Vagina (tissue), 2 donors: ENCODE measurements at regions not wholly inside any gene's neighbourhood (a gene's known extent, or its start where the extent isn't known, plus 50 kb on each side); places are given as distances from the start of the nearest gene placed in this dataset.
"Not testable (repeated sequence)": the region's sequence is repeated elsewhere in the genome, so short reads cannot be mapped to it uniquely, and the experiment has no call there.

Experiments
- DNase-seq, 2 donors: peaks; one replicate each; pipeline ENCODE4 v3.0.0-alpha.2; 2017; ENCODE audit errors: extremely low spot score in 2 of 2
- H3K27ac ChIP-seq: fragments of 200-600 bp; sonication (generic); one replicate; pipeline ENCODE4 v1.5.1; 2019
- H3K27me3 ChIP-seq: fragments of 200-600 bp; sonication (generic); one replicate; pipeline ENCODE4 v1.5.1; 2019
- H3K36me3 ChIP-seq, 2 donors: fragments of 200-600 bp; sonication (generic); one replicate each; pipeline ENCODE4 v1.5.1; 2017 to 2019
- H3K4me1 ChIP-seq: fragments of 200-600 bp; sonication (generic); one replicate; pipeline ENCODE4 v1.5.1; 2019
- H3K4me3 ChIP-seq, 2 donors: fragments of 200-600 bp; sonication (generic); 1 replicate in 1 of 2; 2 replicates in 1 of 2; pipeline ENCODE4 v1.5.1; 2016 to 2019
- H3K9me3 ChIP-seq: fragments of 200-600 bp; sonication (generic); one replicate; pipeline ENCODE4 v1.5.1; 2019
- POLR2A ChIP-seq, 2 donors: fragments of 450-650 bp; IDR thresholded peaks; one replicate each; pipeline ENCODE4 v1.6.1; 2017; ENCODE audit warnings: antibody characterized with exemption in 2 of 2, mild to moderate bottlenecking in 2 of 2, moderate library complexity in 2 of 2
- POLR2AphosphoS5 ChIP-seq, 2 donors: sonication (generic); formaldehyde crosslinking; IDR thresholded peaks; one replicate each; pipeline ENCODE4 v1.9.0; 2017; ENCODE audit warnings: antibody characterized with exemption in 2 of 2, mild to moderate bottlenecking in 2 of 2, low read depth in 1 of 2; ENCODE audit not compliant: insufficient read depth in 1 of 2
- intact Hi-C: fragments of 100-400 bp; cut with DNase I; formaldehyde crosslinking; loops from one replicate; pipeline ENCODE4 v1.15.1; 2023
- TF ChIP-seq, protein P1 (sequence below), 3 experiments: fragments of 450-650 bp in 2 of 3; fragments of 200-600 bp in 1 of 3; sonication (generic) in 1 of 3; IDR thresholded peaks; one replicate each; pipeline ENCODE4 v1.5.1; 2017 to 2019; ENCODE audit warnings: antibody characterized with exemption in 3 of 3, mild to moderate bottlenecking in 2 of 3, moderate library complexity in 2 of 3

DNA sequence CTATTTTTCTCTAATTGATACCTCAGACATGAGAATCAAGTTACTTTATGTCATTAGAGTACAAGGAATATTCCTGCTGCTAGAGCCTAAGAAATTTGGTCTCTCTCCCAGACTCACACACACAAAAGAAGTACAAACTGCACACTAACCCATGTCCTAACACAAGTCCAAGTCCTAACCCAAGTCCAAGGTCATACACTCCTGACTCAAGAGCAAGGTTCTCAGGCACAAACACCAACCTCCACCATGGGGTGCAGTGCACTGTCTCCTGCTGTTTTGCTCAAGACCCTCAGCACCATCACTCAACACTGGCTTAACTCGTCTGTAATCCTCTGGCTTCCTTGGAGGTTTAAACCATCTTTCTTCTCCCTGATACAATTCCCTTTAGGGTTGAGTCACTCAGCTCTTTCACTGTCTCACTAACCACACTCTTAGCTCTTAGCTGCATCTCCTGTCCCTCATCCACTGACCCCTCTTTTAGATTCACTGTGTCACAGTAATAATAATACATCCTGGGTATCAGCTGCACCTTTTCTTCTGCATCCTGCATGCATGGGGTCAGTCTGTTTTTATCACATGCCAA, 129.8 kb downstream of the BCL2L11 start:
- peak in 1 of 2 donors; percentile 27 for DNase-seq
- intact Hi-C loops = no loop called here
- Histone ChIP-seq H3K36me3 (no peaks in the 10 kb centered on the region), H3K4me3 (no peak overlapping the region), H3K4me1 (no peaks in the 10 kb centered on the region), H3K9me3 (no peaks in the 10 kb centered on the region), H3K27ac (no peak overlapping the region), H3K27me3 (no peaks in the 10 kb centered on the region)
- TF ChIP-seq, protein P1, sequence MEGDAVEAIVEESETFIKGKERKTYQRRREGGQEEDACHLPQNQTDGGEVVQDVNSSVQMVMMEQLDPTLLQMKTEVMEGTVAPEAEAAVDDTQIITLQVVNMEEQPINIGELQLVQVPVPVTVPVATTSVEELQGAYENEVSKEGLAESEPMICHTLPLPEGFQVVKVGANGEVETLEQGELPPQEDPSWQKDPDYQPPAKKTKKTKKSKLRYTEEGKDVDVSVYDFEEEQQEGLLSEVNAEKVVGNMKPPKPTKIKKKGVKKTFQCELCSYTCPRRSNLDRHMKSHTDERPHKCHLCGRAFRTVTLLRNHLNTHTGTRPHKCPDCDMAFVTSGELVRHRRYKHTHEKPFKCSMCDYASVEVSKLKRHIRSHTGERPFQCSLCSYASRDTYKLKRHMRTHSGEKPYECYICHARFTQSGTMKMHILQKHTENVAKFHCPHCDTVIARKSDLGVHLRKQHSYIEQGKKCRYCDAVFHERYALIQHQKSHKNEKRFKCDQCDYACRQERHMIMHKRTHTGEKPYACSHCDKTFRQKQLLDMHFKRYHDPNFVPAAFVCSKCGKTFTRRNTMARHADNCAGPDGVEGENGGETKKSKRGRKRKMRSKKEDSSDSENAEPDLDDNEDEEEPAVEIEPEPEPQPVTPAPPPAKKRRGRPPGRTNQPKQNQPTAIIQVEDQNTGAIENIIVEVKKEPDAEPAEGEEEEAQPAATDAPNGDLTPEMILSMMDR (IDR thresholded peaks at IDR 0.05) = no peak
- TF ChIP-seq POLR2A (IDR thresholded peaks at IDR 0.05) (no peak), POLR2AphosphoS5 (IDR thresholded peaks at IDR 0.05; ENCODE audit: insufficient read depth in 1 of 2, low read depth in 1 of 2) (no peak)

DNA sequence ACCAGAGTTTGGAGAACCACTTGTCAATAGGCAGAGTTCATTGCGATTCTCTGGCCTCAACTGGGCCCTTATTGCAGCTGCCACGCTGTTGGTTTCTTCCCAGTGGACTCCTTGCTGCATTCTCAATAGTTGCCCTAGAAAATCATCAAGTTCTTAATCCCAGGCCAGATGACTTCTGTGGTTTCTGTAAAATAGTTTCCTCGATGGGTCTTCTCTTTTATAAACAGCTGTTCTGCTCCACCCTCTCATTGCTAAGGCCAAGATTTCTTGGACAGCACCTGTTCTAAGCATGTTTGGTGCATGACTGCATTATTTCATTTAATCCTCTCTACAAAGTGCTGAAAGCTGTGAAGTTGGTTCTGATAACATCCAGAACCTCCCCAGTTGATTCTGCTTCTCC, 131.0 kb downstream of the BCL2L11 start:
- TF ChIP-seq POLR2A (IDR thresholded peaks at IDR 0.05) (no peak), POLR2AphosphoS5 (IDR thresholded peaks at IDR 0.05; ENCODE audit: insufficient read depth in 1 of 2, low read depth in 1 of 2) (no peak)
- TF ChIP-seq, protein P1 (IDR thresholded peaks at IDR 0.05) = no peak
- H3K9me3 ChIP-seq = no peaks in the 10 kb centered on the region
- DNase-seq = no peak
- H3K27me3 ChIP-seq = no peaks in the 10 kb centered on the region
- H3K27ac ChIP-seq = no peak overlapping the region
- H3K36me3 ChIP-seq = no peaks in the 10 kb centered on the region
- H3K4me3 ChIP-seq = no peak overlapping the region
- intact Hi-C loops = no loop called here
- H3K4me1 ChIP-seq = no peaks in the 10 kb centered on the region

DNA sequence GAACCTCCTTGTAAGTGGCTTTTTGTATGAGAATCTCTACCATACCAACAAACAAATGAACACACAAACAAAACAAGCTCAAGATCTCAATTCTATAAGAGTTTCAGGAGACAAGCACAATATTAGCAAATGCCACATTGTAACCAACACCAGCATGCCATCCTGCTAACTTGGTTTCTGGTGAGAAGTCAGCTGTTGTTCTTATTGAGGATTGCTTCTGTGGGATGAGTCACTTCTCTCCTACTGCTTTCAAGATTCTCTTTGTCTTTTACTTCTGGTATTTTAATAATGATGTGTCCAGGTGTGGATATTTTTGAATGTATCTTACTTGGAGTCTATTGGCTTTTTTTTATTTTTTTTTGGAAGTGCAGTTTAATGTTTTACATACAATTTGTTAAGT, 131.7 kb downstream of the BCL2L11 start:
- TF ChIP-seq, protein P1 (IDR thresholded peaks at IDR 0.05) = no peak
- no peak for TF ChIP-seq POLR2A (IDR thresholded peaks at IDR 0.05)
- TF ChIP-seq POLR2AphosphoS5 (IDR thresholded peaks at IDR 0.05; ENCODE audit: insufficient read depth in 1 of 2, low read depth in 1 of 2) = no peak
- Histone ChIP-seq H3K36me3 (no peaks in the 10 kb centered on the region), H3K27me3 (no peaks in the 10 kb centered on the region), H3K9me3 (no peaks in the 10 kb centered on the region), H3K4me3 (no peak overlapping the region), H3K27ac (no peak overlapping the region), H3K4me1 (no peaks in the 10 kb centered on the region)
- DNase-seq = no peak
- intact Hi-C loops = no loop called here

GRCh38 chr2:111254916-111255315, 134.2 kb downstream of the BCL2L11 start:
- H3K4me1 ChIP-seq, H3K27me3 ChIP-seq, H3K27ac ChIP-seq, H3K9me3 ChIP-seq, intact Hi-C loops, H3K36me3 ChIP-seq, H3K4me3 ChIP-seq: not testable (repeated sequence)
- DNase-seq = peak in 1 of 2 donors; percentile 25

- DNase-seq, intact Hi-C loops, H3K4me1 ChIP-seq, H3K27ac ChIP-seq, H3K4me3 ChIP-seq, H3K27me3 ChIP-seq, H3K36me3 ChIP-seq, H3K9me3 ChIP-seq: not testable (repeated sequence)
Observed at GRCh38 chr2:111256628-111257027, 135.9 kb downstream of the BCL2L11 start.

- DNase-seq, H3K36me3 ChIP-seq, H3K4me1 ChIP-seq, H3K4me3 ChIP-seq, H3K27me3 ChIP-seq, H3K9me3 ChIP-seq, H3K27ac ChIP-seq, intact Hi-C loops: not testable (repeated sequence)
Observed at GRCh38 chr2:111257607-111258006, 136.9 kb downstream of the BCL2L11 start.

GRCh38 chr2:111258318-111258717, 137.6 kb downstream of the BCL2L11 start:
- H3K9me3 ChIP-seq, H3K36me3 ChIP-seq, H3K4me3 ChIP-seq, H3K27me3 ChIP-seq, intact Hi-C loops, H3K27ac ChIP-seq, H3K4me1 ChIP-seq, DNase-seq: not testable (repeated sequence)

- H3K4me3 ChIP-seq, H3K27ac ChIP-seq, DNase-seq, intact Hi-C loops, H3K27me3 ChIP-seq, H3K4me1 ChIP-seq, H3K9me3 ChIP-seq, H3K36me3 ChIP-seq: not testable (repeated sequence)
Observed at GRCh38 chr2:111262627-111263379, 142.1 kb downstream of the BCL2L11 start.

DNA sequence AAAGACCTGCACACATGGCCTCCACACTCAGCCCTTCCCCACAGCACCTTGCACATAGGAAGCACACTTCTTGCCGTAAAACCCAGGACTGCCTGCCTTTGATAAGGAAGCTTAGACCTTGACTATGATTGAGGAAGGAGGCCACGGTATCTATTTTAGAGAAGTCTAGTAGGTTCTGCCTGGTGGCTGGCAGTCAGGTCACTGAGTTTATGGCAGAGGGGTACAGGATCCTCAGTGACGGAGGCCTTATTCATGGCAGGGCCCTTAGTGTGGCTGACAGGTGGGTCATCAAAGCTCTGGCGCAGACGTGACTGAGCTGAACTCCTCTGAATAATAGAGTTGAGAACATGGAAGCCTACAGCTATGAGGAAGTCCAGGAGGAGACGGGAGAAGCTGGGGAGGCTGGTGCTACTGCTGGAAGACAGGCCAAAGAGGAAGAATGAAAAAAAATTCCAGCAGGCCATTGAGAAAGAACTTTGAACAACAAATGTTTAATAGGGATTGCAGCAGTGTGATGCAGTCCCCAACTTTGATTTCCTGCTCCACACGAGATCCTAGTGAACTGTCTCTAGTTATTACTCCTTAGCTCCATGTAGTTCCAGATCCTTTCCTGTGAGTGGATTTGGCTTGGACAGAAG, 142.8 kb downstream of the BCL2L11 start:
- H3K27ac ChIP-seq, H3K4me1 ChIP-seq, H3K4me3 ChIP-seq, intact Hi-C loops, DNase-seq, H3K27me3 ChIP-seq, H3K36me3 ChIP-seq, H3K9me3 ChIP-seq: not testable (repeated sequence)

GRCh38 chr2:111264956-111265355, 144.2 kb downstream of the BCL2L11 start:
- H3K4me3 ChIP-seq, DNase-seq, H3K36me3 ChIP-seq, H3K9me3 ChIP-seq, intact Hi-C loops, H3K27me3 ChIP-seq, H3K27ac ChIP-seq, H3K4me1 ChIP-seq: not testable (repeated sequence)
